ENCODE measurements at regions not wholly inside any gene's neighbourhood (a gene's known extent, or its start where the extent isn't known, plus 50 kb on each side); places are given as distances from the start of the nearest gene placed in this dataset.

- H3K36me3 ChIP-seq (ENCODE audit: control insufficient read depth in 1 of 2, insufficient read depth in 2 of 2, low read length in 2 of 2), result no peaks in the 10 kb centered on the region
- H3K27me3 ChIP-seq (ENCODE audit: control insufficient read depth in 1 of 2, insufficient read depth in 2 of 2, low read length in 2 of 2), result no peaks in the 10 kb centered on the region
- no peaks in the 10 kb centered on the region for H3K9me3 ChIP-seq (ENCODE audit: control insufficient read depth in 1 of 2, low read length in 2 of 2)
- no peaks in the 10 kb centered on the region for H3K4me1 ChIP-seq (ENCODE audit: control insufficient read depth in 1 of 2, insufficient read depth in 2 of 2, low read length in 2 of 2)
- H3K4me3 ChIP-seq (ENCODE audit: low read depth in 1 of 2, low read length in 2 of 2), result no peak overlapping the region
- no peak overlapping the region for H3K9ac ChIP-seq (ENCODE audit: low read depth in 1 of 2, low read length in 2 of 2)
- H3K27ac ChIP-seq (ENCODE audit: low read depth, low read length), result no peak overlapping the region
These were observed 250.0 kb downstream of the GPM6A start for GRCh38 chr4:175562111-175562510.

DNA sequence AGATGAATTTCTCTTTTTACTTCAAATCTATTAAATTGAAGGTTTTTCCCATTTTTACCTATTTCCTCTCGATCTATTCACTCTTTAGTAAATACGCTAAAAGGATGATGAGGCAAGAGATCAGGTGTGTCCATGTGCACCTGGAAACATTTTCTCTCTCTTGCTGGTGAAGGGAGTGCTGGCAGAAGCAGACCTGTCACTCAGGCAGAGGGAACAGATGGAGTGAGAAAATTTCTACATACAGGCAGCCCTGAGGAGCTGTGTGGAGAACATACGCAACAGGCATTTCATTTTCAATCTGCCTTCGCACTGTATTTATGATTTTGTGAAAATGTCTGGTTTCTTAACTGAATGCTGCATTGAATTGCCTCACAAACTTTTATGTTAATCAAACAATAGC, 249.5 kb downstream of the GPM6A start:
- H3K27me3 ChIP-seq (ENCODE audit: control insufficient read depth in 1 of 2, insufficient read depth in 2 of 2, low read length in 2 of 2), result no peaks in the 10 kb centered on the region
- no peak overlapping the region for H3K27ac ChIP-seq (ENCODE audit: low read depth, low read length)

More for the DNA sequence above, 249.5 kb downstream of the GPM6A start:
- Histone ChIP-seq H3K36me3 (ENCODE audit: control insufficient read depth in 1 of 2, insufficient read depth in 2 of 2, low read length in 2 of 2) (no peaks in the 10 kb centered on the region), H3K9me3 (ENCODE audit: control insufficient read depth in 1 of 2, low read length in 2 of 2) (no peaks in the 10 kb centered on the region), H3K4me1 (ENCODE audit: control insufficient read depth in 1 of 2, insufficient read depth in 2 of 2, low read length in 2 of 2) (no peaks in the 10 kb centered on the region), H3K4me3 (ENCODE audit: low read depth in 1 of 2, low read length in 2 of 2) (no peak overlapping the region), H3K9ac (ENCODE audit: low read depth in 1 of 2, low read length in 2 of 2) (no peak overlapping the region)
